Activated T-helper 1 cell treated with anti-CD3 and anti-CD28 coated beads, Interleukin-12 subunit alpha, Interleukin-12 subunit beta, Interleukin-2, Interleukin-4 antibody, amounts not matched to agents 30 ng/mL and 10 ng/mL and 1 ng/mL, durations not matched to agents 14 hours and 24 hours and 36 hours (primary cell): ENCODE measurements at regions not wholly inside any gene's neighbourhood (a gene's known extent, or its start where the extent isn't known, plus 50 kb on each side); places are given as distances from the start of the nearest gene placed in this dataset.

Source experiments
- DNase-seq: peaks from one replicate; pipeline ENCODE4 v3.0.0; 2021; ENCODE audit warnings: low spot score
- H3K27ac Mint-ChIP-seq: one replicate; pipeline ENCODE4 v1.8.0; 2021; ENCODE audit warnings: mild to moderate bottlenecking, mixed read lengths
- H3K27me3 Mint-ChIP-seq: one replicate; pipeline ENCODE4 v1.8.0; 2022; ENCODE audit warnings: mild to moderate bottlenecking, moderate library complexity, mixed read lengths; ENCODE audit not compliant: insufficient read depth
- H3K36me3 Mint-ChIP-seq: one replicate; pipeline ENCODE4 v1.8.0; 2021; ENCODE audit warnings: low read depth, mixed read lengths
- H3K4me1 Mint-ChIP-seq: one replicate; pipeline ENCODE4 v1.8.0; 2021; ENCODE audit warnings: low read depth, mixed read lengths
- H3K4me3 Mint-ChIP-seq: one replicate; pipeline ENCODE4 v1.8.0; 2021; ENCODE audit warnings: mild to moderate bottlenecking, moderate library complexity, mixed read lengths
- H3K9me3 Mint-ChIP-seq: one replicate; pipeline ENCODE4 v1.8.0; 2021; ENCODE audit warnings: mixed read lengths
- intact Hi-C: fragments of 100-400 bp; cut with micrococcal nuclease; formaldehyde crosslinking; loops from one replicate; pipeline ENCODE4 v1.15.1; 2024

GRCh38 chr13:33379608-33380007 is 94.1 kb upstream of the STARD13 start:
- H3K27me3 Mint-ChIP-seq = no peaks in the 10 kb centered on the region
- intact Hi-C loops = no loop called here
- H3K4me3 Mint-ChIP-seq = no peak overlapping the region
- no peaks in the 10 kb centered on the region for H3K9me3 Mint-ChIP-seq
- no peaks in the 10 kb centered on the region for H3K4me1 Mint-ChIP-seq
- no peak for DNase-seq
- H3K27ac Mint-ChIP-seq = no peak overlapping the region
- no peaks in the 10 kb centered on the region for H3K36me3 Mint-ChIP-seq

GRCh38 chr13:33380487-33381079 is 95.0 kb upstream of the STARD13 start:
- Mint-ChIP-seq H3K27ac (no peak overlapping the region), H3K27me3 (no peaks in the 10 kb centered on the region), H3K4me1 (no peaks in the 10 kb centered on the region), H3K9me3 (no peaks in the 10 kb centered on the region), H3K36me3 (no peaks in the 10 kb centered on the region), H3K4me3 (no peak overlapping the region)
- no peak for DNase-seq
- intact Hi-C loops = no loop called here

GRCh38 chr13:33381180-33381579 is 95.6 kb upstream of the STARD13 start:
- H3K27me3 Mint-ChIP-seq = peaks cover 1% of the 10 kb centered on the region
- intact Hi-C loops = no loop called here
- H3K4me3 Mint-ChIP-seq = no peak overlapping the region
- DNase-seq = no peak
- H3K36me3 Mint-ChIP-seq = no peaks in the 10 kb centered on the region
- H3K27ac Mint-ChIP-seq = no peak overlapping the region
- H3K4me1 Mint-ChIP-seq = no peaks in the 10 kb centered on the region
- no peaks in the 10 kb centered on the region for H3K9me3 Mint-ChIP-seq

- Mint-ChIP-seq H3K27me3 (peaks cover 2% of the 10 kb centered on the region), H3K4me1 (no peaks in the 10 kb centered on the region), H3K4me3 (no peak overlapping the region), H3K9me3 (no peaks in the 10 kb centered on the region), H3K27ac (no peak overlapping the region), H3K36me3 (no peaks in the 10 kb centered on the region)
- DNase-seq = no peak
- intact Hi-C loops = no loop called here
These were observed 96.4 kb upstream of the STARD13 start for GRCh38 chr13:33381906-33382305.

GRCh38 chr13:33383724-33384577 is 98.4 kb upstream of the STARD13 start:
- no peaks in the 10 kb centered on the region for H3K9me3 Mint-ChIP-seq
- H3K27ac Mint-ChIP-seq = no peak overlapping the region
- intact Hi-C loops = no loop called here
- peaks cover 2% of the 10 kb centered on the region for H3K27me3 Mint-ChIP-seq
- no peaks in the 10 kb centered on the region for H3K36me3 Mint-ChIP-seq
- H3K4me1 Mint-ChIP-seq = no peaks in the 10 kb centered on the region
- DNase-seq = no peak
- no peak overlapping the region for H3K4me3 Mint-ChIP-seq

GRCh38 chr13:33388286-33388998 is 102.9 kb upstream of the STARD13 start:
- Mint-ChIP-seq H3K27me3 (peaks cover 2% of the 10 kb centered on the region), H3K27ac (no peak overlapping the region), H3K36me3 (no peaks in the 10 kb centered on the region), H3K4me1 (no peaks in the 10 kb centered on the region), H3K4me3 (no peak overlapping the region), H3K9me3 (no peaks in the 10 kb centered on the region)
- DNase-seq = no peak
- intact Hi-C loops = no loop called here

- no peak overlapping the region for H3K27ac Mint-ChIP-seq
- H3K27me3 Mint-ChIP-seq = no peaks in the 10 kb centered on the region
- no peaks in the 10 kb centered on the region for H3K4me1 Mint-ChIP-seq
These were observed 107.3 kb upstream of the STARD13 start for GRCh38 chr13:33392794-33393405.

GRCh38 chr13:33394294-33394932 is 108.9 kb upstream of the STARD13 start:
- Mint-ChIP-seq H3K36me3 (no peaks in the 10 kb centered on the region), H3K27ac (no peak overlapping the region), H3K9me3 (no peaks in the 10 kb centered on the region), H3K27me3 (no peaks in the 10 kb centered on the region), H3K4me1 (no peaks in the 10 kb centered on the region), H3K4me3 (no peak overlapping the region)
- DNase-seq = no peak
- intact Hi-C loops = no loop called here

More at GRCh38 chr13:33392794-33393405, 107.3 kb upstream of the STARD13 start:
- Mint-ChIP-seq H3K4me3 (no peak overlapping the region), H3K9me3 (no peaks in the 10 kb centered on the region), H3K36me3 (no peaks in the 10 kb centered on the region)
- DNase-seq = no peak
- intact Hi-C loops = no loop called here

- no peak for DNase-seq
- Mint-ChIP-seq H3K27me3 (no peaks in the 10 kb centered on the region), H3K27ac (no peak overlapping the region), H3K36me3 (no peaks in the 10 kb centered on the region), H3K4me3 (no peak overlapping the region), H3K4me1 (no peaks in the 10 kb centered on the region), H3K9me3 (no peaks in the 10 kb centered on the region)
- intact Hi-C loops = no loop called here
These were observed 115.7 kb upstream of the STARD13 start for GRCh38 chr13:33401238-33401637.

GRCh38 chr13:33402975-33403374 is 117.4 kb upstream of the STARD13 start:
- Mint-ChIP-seq H3K27ac (no peak overlapping the region), H3K36me3 (no peaks in the 10 kb centered on the region), H3K9me3 (no peaks in the 10 kb centered on the region), H3K4me3 (no peak overlapping the region), H3K4me1 (no peaks in the 10 kb centered on the region), H3K27me3 (no peaks in the 10 kb centered on the region)
- DNase-seq = no peak
- intact Hi-C loops = no loop called here

GRCh38 chr13:33403807-33404362 is 118.3 kb upstream of the STARD13 start:
- H3K36me3 Mint-ChIP-seq = no peaks in the 10 kb centered on the region
- no peak overlapping the region for H3K27ac Mint-ChIP-seq
- no peak for DNase-seq
- intact Hi-C loops = no loop called here
- no peak overlapping the region for H3K4me3 Mint-ChIP-seq
- no peaks in the 10 kb centered on the region for H3K4me1 Mint-ChIP-seq
- no peaks in the 10 kb centered on the region for H3K9me3 Mint-ChIP-seq
- H3K27me3 Mint-ChIP-seq = no peaks in the 10 kb centered on the region

- H3K27me3 Mint-ChIP-seq = no peaks in the 10 kb centered on the region
- H3K9me3 Mint-ChIP-seq = no peaks in the 10 kb centered on the region
- H3K36me3 Mint-ChIP-seq = no peaks in the 10 kb centered on the region
- no peak overlapping the region for H3K4me3 Mint-ChIP-seq
- intact Hi-C loops = no loop called here
- no peak for DNase-seq
- no peak overlapping the region for H3K27ac Mint-ChIP-seq
- peaks cover 9% of the 10 kb centered on the region for H3K4me1 Mint-ChIP-seq
These were observed 119.8 kb upstream of the STARD13 start for GRCh38 chr13:33405371-33405770.
